ENCODE measurements at regions not wholly inside any gene's neighbourhood (a gene's known extent, or its start where the extent isn't known, plus 50 kb on each side); places are given as distances from the start of the nearest gene placed in this dataset.

DNA sequence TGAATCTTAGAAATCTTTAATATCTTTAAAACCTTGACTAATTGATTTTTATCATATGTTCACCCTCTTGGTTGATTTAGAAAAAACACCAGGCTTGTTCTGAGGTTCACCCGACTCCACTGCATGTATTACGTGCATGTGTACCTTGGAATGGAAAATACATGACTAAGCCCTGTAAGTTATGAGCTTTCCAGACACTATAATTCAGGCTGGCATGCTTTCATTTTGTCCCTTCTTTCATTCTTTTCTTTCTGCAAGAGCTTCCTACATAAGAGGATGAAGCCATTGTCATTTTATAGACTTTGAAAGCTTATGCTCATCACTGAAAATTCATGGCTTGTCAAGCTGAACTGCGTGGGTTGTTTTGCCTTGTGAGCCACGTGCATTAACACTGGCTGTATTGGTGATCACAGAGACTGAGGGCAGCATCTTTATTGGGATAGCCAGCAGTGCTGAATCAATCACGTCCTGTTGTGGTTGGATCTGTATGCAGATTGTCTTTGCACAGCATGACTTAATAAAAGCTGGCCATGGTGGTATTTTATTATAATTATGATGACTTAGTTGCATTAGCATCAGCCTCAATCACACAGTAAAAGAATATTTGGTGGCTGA, 141.9 kb downstream of the SLIT2 start:
- ChIA-PET CTCF (interaction anchor here (0.9 to 1.7 kb wide), 3 partner anchors 10 to 292 kb away, joined by 3 to 5 read pairs (median 3); no protein-coding TSS in a partner anchor), POLR2A (no interaction called here)
- no peak for FAIRE-seq
- no TSS peak for BruUV-seq (replicated peaks)
- no peak for TF ChIP-seq EZH2 (IDR thresholded peaks at IDR 0.05; ENCODE audit: borderline replicate concordance, low read depth, low read length, severe bottlenecking)
- Histone ChIP-seq H3K36me3 (ENCODE audit: control insufficient read depth in 2 of 2, extremely low read depth in 1 of 2, insufficient read depth in 2 of 2, low read length in 2 of 2) (no peaks in the 10 kb centered on the region), H3K79me2 (ENCODE audit: control insufficient read depth, insufficient read depth, low read length) (no peaks in the 10 kb centered on the region), H2AFZ (ENCODE audit: low read depth, low read length) (no peak overlapping the region), H3K4me2 (ENCODE audit: insufficient read depth, low read length) (no peak overlapping the region), H3K9me1 (replicated peaks; ENCODE audit: control insufficient read depth, extremely low read depth, insufficient read depth, low read length) (no peaks in the 10 kb centered on the region), H4K20me1 (replicated peaks; ENCODE audit: control insufficient read depth, extremely low read depth, insufficient read depth, low read length) (no peaks in the 10 kb centered on the region), H3K27ac (ENCODE audit: insufficient read depth, low read depth, low read length) (no peak overlapping the region), H3K9me3 (replicated peaks; ENCODE audit: control insufficient read depth, insufficient read depth, low read length) (no peaks in the 10 kb centered on the region), H3K4me3 (replicated peaks in 1 of 3; ENCODE audit: insufficient read depth in 1 of 3, low read depth in 1 of 3, low read length in 3 of 3) (no peak overlapping the region), H3K9ac (replicated peaks; ENCODE audit: extremely low read depth, insufficient read depth, low read length) (no peak overlapping the region), H3K4me1 (ENCODE audit: control insufficient read depth, extremely low read depth, insufficient read depth, low read length) (no peaks in the 10 kb centered on the region), H3K27me3 (ENCODE audit: control insufficient read depth in 2 of 2, insufficient read depth in 2 of 2, low read length in 2 of 2) (no peaks in the 10 kb centered on the region)
- intact Hi-C loops (cut with micrococcal nuclease), result no loop called here
- DNase-seq (ENCODE audit: low read depth, low spot score), result no peak
- dilution Hi-C loops (cut with MboI; ENCODE audit: extremely low pct_ligation_motif_present, low sequenced_read_pairs), result no loop called here

GRCh38 chr4:20394512-20394911, 142.8 kb downstream of the SLIT2 start:
- no peaks in the 10 kb centered on the region for H3K79me2 ChIP-seq (ENCODE audit: control insufficient read depth, insufficient read depth, low read length)
- H3K27ac ChIP-seq (ENCODE audit: insufficient read depth, low read depth, low read length), result no peak overlapping the region
- H3K36me3 ChIP-seq (ENCODE audit: control insufficient read depth in 2 of 2, extremely low read depth in 1 of 2, insufficient read depth in 2 of 2, low read length in 2 of 2), result no peaks in the 10 kb centered on the region
- no peak overlapping the region for H3K4me2 ChIP-seq (ENCODE audit: insufficient read depth, low read length)
- no peaks in the 10 kb centered on the region for H4K20me1 ChIP-seq (replicated peaks; ENCODE audit: control insufficient read depth, extremely low read depth, insufficient read depth, low read length)
- FAIRE-seq (no peak), DNase-seq (ENCODE audit: low read depth, low spot score) (no peak)
- H3K9me1 ChIP-seq (replicated peaks; ENCODE audit: control insufficient read depth, extremely low read depth, insufficient read depth, low read length), result no peaks in the 10 kb centered on the region
- no TSS peak for BruUV-seq (replicated peaks)
- intact Hi-C loops (cut with micrococcal nuclease), result no loop called here
- no peaks in the 10 kb centered on the region for H3K4me1 ChIP-seq (ENCODE audit: control insufficient read depth, extremely low read depth, insufficient read depth, low read length)
- dilution Hi-C loops (cut with MboI; ENCODE audit: extremely low pct_ligation_motif_present, low sequenced_read_pairs), result no loop called here
- no peaks in the 10 kb centered on the region for H3K9me3 ChIP-seq (replicated peaks; ENCODE audit: control insufficient read depth, insufficient read depth, low read length)
- H2AFZ ChIP-seq (ENCODE audit: low read depth, low read length), result no peak overlapping the region
- no peak overlapping the region for H3K9ac ChIP-seq (replicated peaks; ENCODE audit: extremely low read depth, insufficient read depth, low read length)
- H3K27me3 ChIP-seq (ENCODE audit: control insufficient read depth in 2 of 2, insufficient read depth in 2 of 2, low read length in 2 of 2), result no peaks in the 10 kb centered on the region
- CTCF ChIA-PET, result interaction anchor here (0.7 to 2.1 kb wide), 7 partner anchors 8 to 150 kb away, joined by 3 to 7 read pairs (median 4); no protein-coding TSS in a partner anchor
- POLR2A ChIA-PET, result no interaction called here
- no peak overlapping the region for H3K4me3 ChIP-seq (replicated peaks in 1 of 3; ENCODE audit: insufficient read depth in 1 of 3, low read depth in 1 of 3, low read length in 3 of 3)
- TF ChIP-seq EZH2 (IDR thresholded peaks at IDR 0.05; ENCODE audit: borderline replicate concordance, low read depth, low read length, severe bottlenecking), result no peak
- no peak for TF ChIP-seq MAX (IDR thresholded peaks at IDR 0.05; ENCODE audit: insufficient read depth, insufficient read length)
- no peak for TF ChIP-seq FOS (IDR thresholded peaks at IDR 0.05; ENCODE audit: borderline replicate concordance, insufficient read depth, low read length)
- no peak for TF ChIP-seq JUN (IDR thresholded peaks at IDR 0.05; ENCODE audit: borderline replicate concordance, insufficient read depth, insufficient read length, low read depth)
- TF ChIP-seq MYC (IDR thresholded peaks at IDR 0.05; ENCODE audit: low read depth, low read length), result no peak
- no peak for TF ChIP-seq POLR2AphosphoS5 (IDR thresholded peaks at IDR 0.05; ENCODE audit: insufficient read depth, low read depth, low read length)
- TF ChIP-seq CTCF (IDR thresholded peaks at IDR 0.05; ENCODE audit: extremely low read depth in 1 of 2, insufficient read depth in 1 of 2, low read depth in 1 of 2, low read length in 2 of 2), result no peak
- TF ChIP-seq POLR2A (IDR thresholded peaks at IDR 0.05; ENCODE audit: low read depth, low read length), result no peak
- no peak for TF ChIP-seq GATA2 (IDR thresholded peaks at IDR 0.05; ENCODE audit: insufficient read depth, insufficient read length, low read depth, low read length)

All from endothelial cell of umbilical vein (primary cell).